Activated CD8-positive, alpha-beta T cell treated with anti-CD3 and anti-CD28 coated beads, Interleukin-2, amount 10 ng/mL, durations not matched to agents 7 days and 5 days (primary cell): ENCODE measurements at regions not wholly inside any gene's neighbourhood (a gene's known extent, or its start where the extent isn't known, plus 50 kb on each side); places are given as distances from the start of the nearest gene placed in this dataset.
"Not testable (repeated sequence)": the region's sequence is repeated elsewhere in the genome, so short reads cannot be mapped to it uniquely, and the experiment has no call there.

Experiments
- ATAC-seq: fragments of 150-1000 bp; cut with Tn5 transposase; one replicate; pipeline ENCODE4 v1.10.0; 2021; ENCODE audit warnings: moderate library complexity
- CTCF ChIA-PET: fragments of 350-600 bp; sonication (Branson Sonifier 250); formaldehyde crosslinking; loops from one replicate; lab custom pipeline; 2021; ENCODE audit warnings: antibody characterized with exemption; lab: Charles Lee
- POLR2A ChIA-PET: fragments of 350-600 bp; sonication (Branson Sonifier 250); formaldehyde crosslinking; loops from one replicate; lab custom pipeline; 2021; ENCODE audit warnings: antibody characterized with exemption; lab: Charles Lee
- DNase-seq: peaks from one replicate; pipeline ENCODE4 v3.0.0-alpha.2; 2020
- H3K27ac Mint-ChIP-seq: one replicate; pipeline ENCODE4 v1.8.0; 2021; ENCODE audit warnings: mild to moderate bottlenecking, mixed read lengths
- H3K27me3 Mint-ChIP-seq: one replicate; pipeline ENCODE4 v1.8.0; 2021; ENCODE audit warnings: low read depth, mixed read lengths
- H3K36me3 Mint-ChIP-seq: one replicate; pipeline ENCODE4 v1.8.0; 2021; ENCODE audit warnings: low read depth, mixed read lengths
- H3K4me1 Mint-ChIP-seq: one replicate; pipeline ENCODE4 v1.8.0; 2021; ENCODE audit warnings: low read depth, mixed read lengths
- H3K4me3 Mint-ChIP-seq: one replicate; pipeline ENCODE4 v1.8.0; 2021; ENCODE audit warnings: mild to moderate bottlenecking, mixed read lengths
- H3K9me3 Mint-ChIP-seq: one replicate; pipeline ENCODE4 v1.8.0; 2022; ENCODE audit warnings: mixed read lengths; ENCODE audit not compliant: insufficient read depth

DNA sequence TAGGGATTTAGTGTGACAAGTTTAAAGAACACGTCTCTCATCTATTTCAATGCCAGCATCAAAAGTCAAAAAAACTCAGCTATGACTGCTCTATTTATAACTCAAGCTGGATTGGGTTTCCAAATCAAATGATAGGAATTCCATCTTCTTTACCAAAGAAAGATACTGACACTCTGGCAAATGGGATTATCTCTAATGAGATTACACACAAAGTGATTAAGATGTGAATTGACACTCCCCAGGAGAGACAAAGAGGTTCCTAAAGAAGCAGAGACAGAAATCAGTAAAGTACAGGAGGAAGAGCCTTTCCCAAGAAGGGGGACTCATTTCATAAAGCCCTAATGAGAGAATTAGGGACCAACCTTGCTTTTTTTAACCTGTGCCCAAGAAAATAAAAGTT is 92.1 kb downstream of the ID4 start:
- POLR2A ChIA-PET: no interaction called here

DNA sequence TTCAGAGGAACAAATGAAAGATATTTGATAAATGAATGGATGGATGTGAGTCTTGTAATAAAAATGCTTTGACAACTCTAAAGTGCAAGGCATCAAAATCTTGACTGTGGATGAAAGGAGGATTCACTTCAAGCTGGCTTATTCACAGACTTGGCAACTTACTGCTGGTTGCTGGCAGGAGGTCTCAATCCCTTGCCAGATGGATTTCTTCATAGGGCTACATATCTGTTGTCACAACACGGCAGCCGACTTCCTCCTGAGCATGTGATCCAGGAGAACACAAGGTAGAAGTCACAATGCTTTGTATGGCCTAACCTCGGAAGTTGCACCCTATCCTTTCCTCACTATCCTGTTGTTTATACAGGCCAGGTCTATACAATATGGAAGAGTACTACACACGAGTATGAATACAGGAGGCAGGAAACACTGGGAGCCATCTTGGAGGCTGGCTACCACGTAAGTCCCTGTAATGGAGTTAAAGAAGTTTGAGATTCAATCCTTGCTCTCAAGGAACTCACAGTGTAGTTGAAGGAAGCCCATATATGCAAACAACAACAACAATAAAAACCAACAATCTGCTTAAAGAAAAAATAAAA is 97.9 kb downstream of the ID4 start:
- Mint-ChIP-seq H3K27me3 (no peaks in the 10 kb centered on the region), H3K4me3 (no peak overlapping the region), H3K4me1 (no peaks in the 10 kb centered on the region), H3K36me3 (no peaks in the 10 kb centered on the region), H3K9me3 (no peaks in the 10 kb centered on the region), H3K27ac (no peak overlapping the region)
- ATAC-seq (no peak), DNase-seq (no peak)
- ChIA-PET CTCF (no interaction called here), POLR2A (no interaction called here)

More for the DNA sequence above, 92.1 kb downstream of the ID4 start:
- no peak overlapping the region for H3K4me3 Mint-ChIP-seq
- CTCF ChIA-PET: no interaction called here
- ATAC-seq (no peak), DNase-seq (no peak)
- H3K27me3 Mint-ChIP-seq: no peaks in the 10 kb centered on the region
- H3K36me3 Mint-ChIP-seq: no peaks in the 10 kb centered on the region
- no peaks in the 10 kb centered on the region for H3K9me3 Mint-ChIP-seq
- H3K4me1 Mint-ChIP-seq: no peaks in the 10 kb centered on the region
- H3K27ac Mint-ChIP-seq: no peak overlapping the region

DNA sequence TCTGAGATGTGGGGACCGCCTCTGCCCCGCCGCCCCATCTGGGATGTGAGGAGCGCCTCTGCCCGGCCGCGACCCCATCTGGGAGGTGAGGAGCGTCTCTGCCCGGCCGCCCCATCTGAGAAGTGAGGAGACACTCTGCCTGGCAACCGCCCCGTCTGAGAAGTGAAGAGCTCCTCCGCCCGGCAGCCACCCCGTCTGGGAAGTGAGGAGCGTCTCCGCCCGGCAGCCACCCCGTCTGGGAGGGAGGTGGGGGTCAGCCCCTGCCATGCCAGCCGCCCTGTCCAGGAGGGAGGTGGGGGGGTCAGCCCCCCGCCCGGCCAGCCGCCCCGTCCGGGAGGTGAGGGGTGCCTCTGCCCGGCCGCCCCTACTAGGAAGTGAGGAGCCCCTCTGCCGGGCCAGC is 102.2 kb downstream of the ID4 start:
- H3K27ac Mint-ChIP-seq, H3K4me1 Mint-ChIP-seq, POLR2A ChIA-PET, H3K27me3 Mint-ChIP-seq, H3K36me3 Mint-ChIP-seq, DNase-seq, H3K4me3 Mint-ChIP-seq, CTCF ChIA-PET, ATAC-seq, H3K9me3 Mint-ChIP-seq: not testable (repeated sequence)

DNA sequence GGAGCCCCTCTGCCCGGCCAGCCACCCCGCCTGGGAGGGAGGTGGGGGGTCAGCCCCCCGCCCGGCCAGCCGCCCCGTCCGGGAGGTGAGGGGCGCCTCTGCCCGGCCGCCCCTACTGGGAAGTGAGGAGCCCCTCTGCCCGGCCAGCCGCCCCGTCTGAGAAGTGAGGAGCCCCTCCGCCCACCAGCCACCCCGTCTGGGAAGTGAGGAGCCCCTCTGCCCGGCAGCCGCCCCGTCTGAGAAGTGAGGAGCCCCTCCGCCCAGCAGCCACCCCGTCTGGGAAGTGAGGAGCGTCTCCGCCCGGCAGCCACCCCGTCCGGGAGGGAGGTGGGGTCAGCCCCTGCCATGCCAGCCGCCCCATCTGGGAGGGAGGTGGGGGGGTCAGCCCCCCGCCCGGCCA is 102.8 kb downstream of the ID4 start:
- DNase-seq, H3K4me1 Mint-ChIP-seq, POLR2A ChIA-PET, H3K4me3 Mint-ChIP-seq, H3K9me3 Mint-ChIP-seq, CTCF ChIA-PET, H3K27me3 Mint-ChIP-seq, H3K36me3 Mint-ChIP-seq, H3K27ac Mint-ChIP-seq, ATAC-seq: not testable (repeated sequence)

DNA sequence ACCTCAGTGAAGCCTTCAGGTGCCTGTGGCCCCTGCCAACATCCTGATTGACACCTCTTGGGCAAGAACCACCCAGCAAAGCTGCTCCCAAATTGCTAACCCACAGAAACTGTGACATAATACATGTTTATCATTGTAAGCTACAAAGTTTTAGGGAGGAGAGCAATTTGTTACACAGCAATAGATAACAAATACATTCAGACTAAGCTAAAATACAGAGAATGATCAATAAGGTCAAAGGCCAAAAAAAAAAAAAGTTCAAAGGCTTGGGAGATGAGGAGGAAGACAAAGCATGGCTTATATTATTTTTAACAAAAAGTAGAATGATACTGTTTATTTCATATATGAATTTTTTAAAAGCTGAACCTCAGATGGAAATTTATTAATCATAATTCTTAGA is 105.9 kb downstream of the ID4 start:
- H3K9me3 Mint-ChIP-seq: no peaks in the 10 kb centered on the region
- ChIA-PET POLR2A (no interaction called here), CTCF (no interaction called here)
- no peaks in the 10 kb centered on the region for H3K4me1 Mint-ChIP-seq
- no peak for DNase-seq
- H3K36me3 Mint-ChIP-seq: no peaks in the 10 kb centered on the region
- ATAC-seq: no peak
- no peaks in the 10 kb centered on the region for H3K27me3 Mint-ChIP-seq
- no peak overlapping the region for H3K4me3 Mint-ChIP-seq
- H3K27ac Mint-ChIP-seq: no peak overlapping the region

DNA sequence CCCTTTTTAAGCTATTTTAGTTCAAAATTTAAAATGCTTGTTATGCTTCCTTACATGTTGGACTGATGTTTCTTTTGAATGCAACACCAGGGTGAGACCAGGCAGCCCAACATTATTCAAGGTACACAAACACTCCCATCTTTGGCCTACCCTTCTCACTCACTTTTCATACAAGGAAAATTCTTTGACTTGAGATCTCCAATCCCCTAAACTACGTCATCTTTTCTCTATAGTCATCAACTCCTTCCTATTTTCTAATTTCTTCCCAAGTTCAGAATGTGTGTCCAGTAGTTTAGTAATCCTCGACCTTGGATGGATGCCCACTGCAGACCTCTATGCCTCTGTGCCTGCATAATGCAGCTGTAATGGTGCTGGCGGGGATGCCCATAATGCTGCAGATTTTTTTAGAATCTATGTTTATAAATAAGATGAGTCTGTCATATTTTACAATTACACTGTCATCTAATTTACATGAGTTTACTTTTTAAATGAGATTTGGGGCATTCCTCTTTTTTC is 108.7 kb downstream of the ID4 start:
- ChIA-PET POLR2A (no interaction called here), CTCF (no interaction called here)
- DNase-seq (no peak), ATAC-seq (no peak)
- Mint-ChIP-seq H3K27me3 (no peaks in the 10 kb centered on the region), H3K27ac (no peak overlapping the region), H3K4me1 (no peaks in the 10 kb centered on the region), H3K4me3 (no peak overlapping the region), H3K36me3 (no peaks in the 10 kb centered on the region), H3K9me3 (no peaks in the 10 kb centered on the region)

DNA sequence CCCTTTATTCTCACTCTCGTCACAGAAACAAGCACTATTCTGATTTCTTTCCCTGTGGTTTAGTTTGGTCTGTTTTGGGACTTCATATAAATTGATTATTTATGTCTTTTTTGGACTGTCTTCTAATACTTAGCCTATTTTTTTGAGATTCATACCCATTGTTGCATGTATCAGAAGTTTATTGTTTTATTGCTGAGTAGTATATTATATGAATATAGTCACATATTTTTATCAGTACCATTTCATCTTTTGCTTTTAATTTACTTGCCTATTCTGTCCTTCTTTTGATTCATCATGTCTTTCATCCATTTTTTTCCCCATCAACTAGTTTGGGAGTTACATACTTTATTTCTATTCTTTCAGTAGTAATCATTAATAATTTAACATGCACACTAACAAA is 112.0 kb downstream of the ID4 start:
- Mint-ChIP-seq H3K27ac (no peak overlapping the region), H3K27me3 (no peaks in the 10 kb centered on the region), H3K9me3 (peaks cover 5% of the 10 kb centered on the region), H3K36me3 (no peaks in the 10 kb centered on the region), H3K4me3 (no peak overlapping the region), H3K4me1 (no peaks in the 10 kb centered on the region)
- DNase-seq (no peak), ATAC-seq (no peak)
- ChIA-PET CTCF (no interaction called here), POLR2A (no interaction called here)

DNA sequence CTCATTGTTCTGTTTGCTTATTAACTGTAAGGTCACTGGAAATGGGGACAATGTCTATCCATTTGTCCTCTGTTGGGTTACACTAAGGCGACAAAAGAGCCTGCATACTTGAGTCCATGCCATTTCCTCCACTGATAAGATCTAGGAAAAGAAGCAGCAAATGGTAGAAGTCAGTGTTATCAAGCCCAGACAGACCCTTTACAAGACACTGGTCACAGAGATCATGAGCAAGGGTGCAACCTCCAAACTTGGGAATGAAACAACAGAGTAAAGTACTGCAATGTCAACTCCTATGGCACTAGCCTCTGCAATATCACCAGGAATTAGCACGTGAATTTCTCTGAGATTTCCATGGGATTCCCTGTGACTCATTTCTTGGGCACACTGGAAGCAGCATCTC is 126.9 kb downstream of the ID4 start:
- DNase-seq: no peak
- Mint-ChIP-seq H3K27me3 (no peaks in the 10 kb centered on the region), H3K36me3 (no peaks in the 10 kb centered on the region), H3K9me3 (no peaks in the 10 kb centered on the region), H3K4me1 (no peaks in the 10 kb centered on the region), H3K27ac (no peak overlapping the region), H3K4me3 (no peak overlapping the region)
- ChIA-PET CTCF (no interaction called here), POLR2A (no interaction called here)
- ATAC-seq: no peak

DNA sequence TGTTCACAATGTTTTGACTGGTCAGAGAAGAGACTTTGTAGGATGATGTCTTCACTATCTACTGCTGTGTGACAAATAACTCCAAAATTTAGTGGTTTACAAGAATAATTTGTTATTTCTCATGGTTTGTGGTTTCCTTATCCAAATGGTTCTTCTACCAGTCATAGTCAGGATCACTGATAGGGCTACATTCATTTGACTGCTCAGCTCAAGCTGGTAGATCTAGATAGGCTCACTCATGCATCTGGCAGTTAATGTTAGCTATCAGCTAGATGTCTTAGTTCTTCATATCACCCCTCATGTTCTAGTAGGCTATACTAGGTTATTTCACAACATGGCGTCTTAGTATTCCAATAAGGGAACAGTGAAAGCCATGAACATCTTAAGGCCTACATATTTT is 131.0 kb downstream of the ID4 start:
- DNase-seq (no peak), ATAC-seq (no peak)
- no peaks in the 10 kb centered on the region for H3K27me3 Mint-ChIP-seq
- H3K4me3 Mint-ChIP-seq: no peak overlapping the region
- H3K36me3 Mint-ChIP-seq: no peaks in the 10 kb centered on the region
- H3K9me3 Mint-ChIP-seq: no peaks in the 10 kb centered on the region
- H3K4me1 Mint-ChIP-seq: no peaks in the 10 kb centered on the region
- CTCF ChIA-PET: no interaction called here
- POLR2A ChIA-PET: no interaction called here
- H3K27ac Mint-ChIP-seq: no peak overlapping the region

DNA sequence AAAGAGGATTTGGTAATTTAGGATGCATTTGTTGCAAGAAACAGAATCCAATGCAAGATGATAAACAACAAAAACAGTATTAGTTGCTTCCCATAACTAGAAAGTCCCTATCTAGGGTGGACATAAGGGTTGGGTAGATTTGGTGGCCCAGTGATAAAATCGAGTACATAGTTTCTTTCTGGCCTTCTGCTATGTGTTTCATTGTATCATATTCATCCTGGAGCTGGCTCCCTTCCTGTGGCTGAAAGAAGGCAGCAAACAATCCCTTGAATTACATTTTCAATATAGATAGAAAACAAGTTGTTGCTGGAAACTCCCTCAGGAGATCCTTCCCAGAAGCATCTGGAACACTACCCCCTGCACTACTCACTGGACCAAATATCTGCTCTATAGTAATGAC is 135.1 kb downstream of the ID4 start:
- no peak overlapping the region for H3K4me3 Mint-ChIP-seq
- H3K27ac Mint-ChIP-seq: no peak overlapping the region
- ATAC-seq (no peak), DNase-seq (no peak)
- no peaks in the 10 kb centered on the region for H3K36me3 Mint-ChIP-seq
- H3K4me1 Mint-ChIP-seq: no peaks in the 10 kb centered on the region
- H3K9me3 Mint-ChIP-seq: no peaks in the 10 kb centered on the region
- no peaks in the 10 kb centered on the region for H3K27me3 Mint-ChIP-seq
- POLR2A ChIA-PET: no interaction called here
- CTCF ChIA-PET: no interaction called here

DNA sequence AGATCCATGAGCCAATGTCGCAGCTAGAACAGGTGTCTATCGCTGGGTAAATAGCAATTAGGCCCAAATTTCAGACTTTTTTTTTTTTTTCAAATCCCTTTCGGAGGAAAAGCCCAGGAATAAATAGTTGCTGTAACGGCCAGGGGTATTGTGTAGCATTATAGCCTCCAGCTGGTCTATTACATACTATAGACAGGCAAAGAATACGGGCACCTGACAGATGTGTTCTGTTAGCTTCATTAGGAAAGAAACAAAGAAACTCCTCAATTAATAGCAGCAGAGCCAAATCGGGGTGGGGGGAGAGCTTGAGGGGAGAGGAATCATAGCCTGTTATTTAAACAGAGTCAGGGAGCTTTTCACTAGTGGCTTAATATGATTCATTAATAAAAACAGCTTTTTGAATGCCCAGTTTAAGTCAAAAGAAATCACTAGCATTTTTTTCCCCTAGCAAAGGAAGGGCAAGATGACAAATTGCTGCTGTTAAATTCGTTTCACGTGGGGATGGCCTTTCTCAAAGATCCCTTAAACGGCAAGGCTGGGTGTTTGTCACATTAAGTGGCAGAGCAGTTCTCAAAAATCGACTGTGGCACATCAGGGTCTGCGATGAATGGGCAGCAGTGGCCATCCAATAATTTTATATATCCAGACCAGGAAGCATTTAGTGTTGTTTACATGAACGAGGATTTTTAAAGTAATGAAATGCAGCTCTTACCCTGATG is 139.4 kb downstream of the ID4 start:
- no peak overlapping the region for H3K27ac Mint-ChIP-seq
- POLR2A ChIA-PET: no interaction called here
- CTCF ChIA-PET: no interaction called here

DNA sequence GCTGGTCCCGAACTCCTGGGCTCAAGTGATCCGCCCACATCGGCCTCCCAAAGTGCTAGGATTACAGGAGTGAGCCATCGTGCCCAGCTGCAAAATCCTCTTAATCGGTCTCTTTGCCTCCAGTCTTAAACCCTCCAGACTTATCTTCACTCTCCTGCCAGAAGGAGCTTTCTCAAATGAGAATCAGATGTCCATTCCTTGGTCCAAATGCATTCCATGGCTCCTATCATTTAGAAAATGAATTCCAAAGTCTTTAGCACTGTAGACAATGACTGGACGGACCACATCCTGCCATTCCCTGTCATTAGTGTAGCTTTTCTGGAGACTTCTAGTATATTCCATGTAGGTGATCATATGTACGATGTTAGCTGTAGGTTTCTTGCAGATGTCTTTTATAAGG is 141.9 kb downstream of the ID4 start:
- DNase-seq (no peak), ATAC-seq (no peak)
- Mint-ChIP-seq H3K4me1 (no peaks in the 10 kb centered on the region), H3K27ac (no peak overlapping the region), H3K4me3 (no peak overlapping the region), H3K27me3 (no peaks in the 10 kb centered on the region), H3K9me3 (no peaks in the 10 kb centered on the region), H3K36me3 (no peaks in the 10 kb centered on the region)
- ChIA-PET POLR2A (no interaction called here), CTCF (no interaction called here)

More for the DNA sequence above, 139.4 kb downstream of the ID4 start:
- DNase-seq (no peak), ATAC-seq (no peak)
- Mint-ChIP-seq H3K4me3 (no peak overlapping the region), H3K4me1 (no peaks in the 10 kb centered on the region), H3K36me3 (no peaks in the 10 kb centered on the region), H3K9me3 (no peaks in the 10 kb centered on the region), H3K27me3 (no peaks in the 10 kb centered on the region)
